ENCODE measurements at regions not wholly inside any gene's neighbourhood (a gene's known extent, or its start where the extent isn't known, plus 50 kb on each side); places are given as distances from the start of the nearest gene placed in this dataset.

- TF ChIP-seq CTCF (IDR thresholded peaks at IDR 0.05) (no peak), POLR2A (IDR thresholded peaks at IDR 0.05) (no peak)
Measured at GRCh38 chr2:175612280-175612679, 389.8 kb downstream of the LNPK start.
